HG03575 (cell line): ENCODE measurements at regions not wholly inside any gene's neighbourhood (a gene's known extent, or its start where the extent isn't known, plus 50 kb on each side); places are given as distances from the start of the nearest gene placed in this dataset.
A peak's percentile ranks its signal among the peaks of the same experiment; 100 is the strongest.

Experiments used
- ATAC-seq: cut with Tn5 transposase; IDR thresholded peaks from one replicate; pipeline ENCODE4 v1.9.1; 2021; ENCODE audit not compliant: unreplicated experiment, insufficient number of reproducible peaks, low FRiP score; ENCODE audit errors: extremely low read depth

DNA sequence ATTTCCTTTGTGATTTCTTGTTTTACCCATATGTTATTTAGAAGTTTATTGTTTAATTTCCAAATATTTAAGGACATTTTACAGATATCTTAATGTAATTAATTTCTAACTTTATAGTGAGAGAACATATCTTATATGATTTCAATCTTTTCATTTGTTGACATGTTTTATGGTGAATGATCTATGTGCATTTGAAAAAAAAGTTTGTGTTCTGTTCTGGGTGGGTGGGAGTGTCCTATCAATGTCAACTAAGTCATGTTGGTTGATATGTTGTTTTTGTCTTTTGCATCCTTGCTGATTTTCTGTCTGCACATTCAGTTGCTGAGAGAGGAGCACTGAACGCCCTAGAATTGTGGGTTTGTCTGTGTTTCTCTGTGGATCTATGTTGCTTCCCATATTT, 50.3 kb upstream of the CBFA2T3 start:
- no peak for ATAC-seq

DNA sequence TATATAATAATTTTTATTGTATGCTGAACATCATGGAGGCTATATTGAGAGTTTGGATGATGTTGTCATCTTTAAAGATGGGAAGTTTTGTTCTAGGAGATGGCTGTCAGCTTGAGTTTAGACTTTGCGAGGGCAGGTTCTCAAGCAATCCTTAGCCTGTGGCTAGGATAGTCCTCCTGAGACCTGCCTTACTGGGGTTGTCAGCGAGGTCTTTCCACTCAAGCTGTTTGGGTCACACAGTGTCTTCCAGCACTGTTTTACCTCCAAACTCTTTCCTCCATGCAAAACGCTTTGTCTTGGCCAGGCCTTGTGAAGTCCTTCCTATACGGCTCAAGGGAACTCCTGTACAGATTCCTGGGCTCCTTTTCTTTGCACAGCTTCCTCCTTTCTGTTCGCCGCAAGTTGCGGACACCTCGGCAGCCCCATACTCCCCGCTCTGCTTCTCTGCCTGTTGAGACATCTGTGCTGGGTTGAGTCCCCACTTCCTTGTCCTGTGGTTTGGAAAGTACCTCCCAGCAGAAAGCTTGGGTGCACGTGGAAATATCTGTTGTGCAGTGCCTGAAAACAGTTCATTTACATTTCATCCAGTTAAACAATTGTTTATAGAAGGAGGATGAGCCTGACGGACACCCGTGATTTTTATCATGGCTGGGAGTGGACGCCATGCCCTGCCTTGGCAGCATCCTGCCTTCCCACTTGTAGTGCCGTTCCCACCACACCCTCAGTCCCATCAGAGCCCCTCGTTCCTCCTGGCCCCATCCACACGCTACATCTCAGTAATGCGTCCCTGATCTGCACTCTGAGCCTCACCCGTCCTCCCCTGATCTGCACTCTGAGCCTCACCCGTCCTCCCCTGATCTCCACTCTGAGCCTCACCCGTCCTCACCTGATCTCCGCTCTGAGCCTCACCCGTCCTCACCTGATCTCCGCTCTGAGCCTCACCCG, 55.0 kb upstream of the CBFA2T3 start:
- ATAC-seq = peak; percentile 53

DNA sequence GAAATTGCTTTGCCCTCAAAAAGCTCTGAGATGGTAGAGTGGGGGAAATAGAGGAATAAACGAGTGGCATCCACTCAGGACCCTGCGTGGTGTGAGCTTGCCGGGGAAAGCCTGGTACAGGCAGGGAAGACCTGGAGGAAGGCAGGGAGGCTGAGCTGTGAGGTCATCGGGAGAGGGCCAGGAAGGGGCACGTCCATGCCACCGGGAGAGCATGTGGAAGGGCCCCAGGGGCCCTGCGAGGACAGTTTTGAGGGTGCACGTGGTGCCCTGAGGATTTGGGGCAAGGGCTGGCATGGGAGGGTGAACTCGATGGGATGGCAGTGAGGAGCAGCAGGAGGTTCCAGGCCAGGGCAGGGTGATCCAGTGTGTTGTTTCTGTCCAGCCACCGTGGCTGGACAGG, 56.3 kb upstream of the CBFA2T3 start:
- ATAC-seq = no peak

DNA sequence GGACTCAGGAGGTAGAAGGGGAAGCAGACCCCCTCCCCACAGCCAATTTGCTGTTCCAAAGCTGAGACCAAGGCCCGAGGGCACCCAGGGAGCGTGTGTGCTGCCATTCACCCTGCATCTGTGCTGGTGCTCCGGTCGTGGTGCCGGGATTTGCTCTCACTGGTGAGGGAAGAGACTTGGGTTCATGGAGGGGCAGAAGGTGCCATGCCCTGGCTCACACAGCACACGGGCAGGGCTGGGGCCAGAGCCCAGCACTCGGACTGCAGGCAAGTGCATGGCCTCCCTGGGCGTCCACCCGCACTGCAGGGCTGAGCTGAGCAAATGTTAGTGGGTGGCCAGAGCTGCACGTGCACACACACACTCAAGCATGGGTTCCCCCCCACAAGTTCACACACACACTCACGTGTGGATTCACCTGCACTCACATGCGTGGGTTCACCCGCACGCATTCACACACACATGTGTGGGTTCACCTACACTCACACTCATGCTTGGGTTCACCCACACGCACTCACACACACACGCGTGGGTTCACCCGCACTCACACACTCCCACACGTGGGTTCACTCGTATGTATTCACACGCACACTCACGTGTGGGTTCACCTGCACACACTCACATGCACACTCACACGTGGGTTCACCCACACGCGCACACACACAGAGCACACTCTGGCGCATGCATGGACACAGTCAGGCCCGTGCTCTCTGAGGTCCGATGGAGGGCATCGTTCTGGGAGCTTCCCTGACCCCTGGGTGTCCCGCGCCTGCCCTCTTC, 57.0 kb upstream of the CBFA2T3 start:
- no peak for ATAC-seq

DNA sequence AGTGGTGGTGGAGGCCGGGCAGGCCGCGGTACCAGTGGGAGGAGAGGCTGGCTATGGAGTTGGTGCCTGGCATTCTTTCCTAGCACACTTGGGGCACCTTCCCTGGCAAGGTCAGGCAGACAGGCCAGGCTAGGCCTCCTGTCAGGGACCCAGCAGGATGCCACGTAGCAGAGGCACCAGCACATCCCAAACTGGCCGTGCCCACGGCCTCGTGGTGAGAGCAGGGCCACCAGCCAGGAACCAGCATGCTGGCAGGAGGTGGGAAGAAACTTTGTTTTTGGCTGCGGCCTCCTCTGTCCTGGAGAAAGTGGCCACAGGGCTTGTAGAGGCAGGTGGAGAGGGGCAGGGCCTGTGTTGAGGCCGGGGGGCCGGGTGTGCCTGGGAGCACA, 57.6 kb upstream of the CBFA2T3 start:
- no peak for ATAC-seq

DNA sequence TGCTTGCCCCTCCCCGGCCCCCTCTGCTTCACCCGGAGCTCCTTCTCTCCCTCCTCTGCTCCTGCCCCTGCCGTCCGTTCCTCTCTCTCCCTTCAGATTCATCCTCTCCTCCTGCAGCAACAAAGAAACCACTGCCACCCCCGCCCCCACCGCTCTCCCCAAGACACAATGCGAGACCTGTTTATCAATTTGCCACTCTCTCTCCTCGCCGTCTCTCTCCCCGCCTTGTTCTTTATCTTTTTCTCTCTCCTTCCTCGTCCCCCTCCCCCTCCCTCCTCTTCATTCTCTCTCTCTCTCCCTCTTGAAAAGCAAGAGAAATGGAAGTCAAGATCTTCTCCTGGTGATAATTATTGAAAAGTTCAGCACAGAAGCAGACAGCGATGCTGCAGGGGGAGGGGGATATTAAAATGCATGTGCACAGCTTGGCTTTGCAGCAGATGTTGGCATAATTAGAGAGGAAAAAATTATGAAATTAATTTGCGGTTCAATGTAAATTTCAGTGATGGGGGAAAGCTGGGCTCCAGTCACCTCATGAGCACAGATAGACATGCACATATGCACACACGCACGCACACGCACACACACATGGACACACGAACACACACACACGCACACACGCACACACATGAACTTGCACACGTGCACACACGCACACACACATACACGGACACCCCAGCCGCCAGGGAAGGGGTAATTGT, 58.1 kb upstream of the CBFA2T3 start:
- no peak for ATAC-seq

DNA sequence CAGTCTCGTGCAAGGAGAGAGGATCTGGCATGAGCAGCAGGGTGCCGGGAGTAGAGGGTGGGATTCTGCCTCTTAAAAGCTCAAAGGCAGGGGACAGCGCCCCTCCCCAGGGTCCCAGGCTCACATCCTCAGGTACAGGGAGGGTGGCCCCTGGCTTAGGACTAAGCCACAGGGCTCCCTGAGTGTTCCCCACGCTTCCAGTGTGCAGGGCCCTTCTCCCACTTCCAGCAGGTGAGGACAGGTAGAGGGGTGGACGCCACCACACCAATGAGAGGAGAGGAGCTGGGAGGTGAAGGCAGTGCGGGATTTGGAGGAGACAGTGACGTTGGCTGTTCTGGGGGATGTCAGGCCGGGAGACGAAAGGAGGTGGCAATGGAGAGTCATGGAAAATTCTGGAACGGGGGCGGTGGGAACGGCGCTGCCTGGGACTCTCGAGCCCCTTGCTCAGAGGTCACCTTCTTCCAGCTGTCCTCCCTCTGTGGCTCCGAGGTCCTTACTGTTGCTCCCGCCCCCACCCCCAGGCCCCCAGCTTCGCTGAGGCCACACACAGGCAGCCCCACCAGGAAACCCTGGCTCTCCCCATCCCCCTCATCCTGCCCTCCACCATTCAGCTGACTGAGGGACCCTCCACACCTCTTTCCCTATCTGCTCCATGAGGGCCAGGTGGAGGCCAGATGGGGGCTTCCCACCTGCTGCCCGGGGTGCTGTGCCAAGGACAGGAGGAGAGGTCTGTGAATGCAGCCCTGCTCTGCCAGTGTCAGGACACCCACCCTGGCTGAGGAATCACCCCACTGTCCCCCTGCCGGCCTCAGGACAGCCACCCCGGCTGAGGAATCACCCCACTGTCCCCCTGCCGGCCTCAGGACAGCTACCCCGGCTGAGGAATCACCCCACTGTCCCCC, 57.7 kb upstream of the ACSF3 start:
- ATAC-seq = no peak

DNA sequence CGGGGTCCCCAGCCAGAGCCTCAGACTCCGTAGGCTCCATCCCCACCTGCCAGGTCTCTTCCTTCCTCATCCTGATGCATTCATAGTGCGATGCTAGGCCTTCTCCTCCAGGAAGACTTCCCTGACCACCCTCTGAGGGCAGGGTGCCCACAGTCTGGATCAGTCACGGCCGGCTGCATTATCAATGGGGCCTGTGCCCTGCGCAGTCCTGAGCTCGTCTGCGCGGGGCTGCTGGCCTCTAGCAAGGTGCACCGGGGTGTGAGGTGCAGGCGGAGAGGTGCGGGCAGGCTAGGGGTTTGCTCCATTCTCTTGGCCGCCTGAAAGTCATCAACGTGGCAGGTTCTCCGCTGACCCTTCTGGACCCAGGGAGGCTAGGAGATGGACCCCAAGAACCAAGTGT, 56.9 kb upstream of the ACSF3 start:
- ATAC-seq = no peak

DNA sequence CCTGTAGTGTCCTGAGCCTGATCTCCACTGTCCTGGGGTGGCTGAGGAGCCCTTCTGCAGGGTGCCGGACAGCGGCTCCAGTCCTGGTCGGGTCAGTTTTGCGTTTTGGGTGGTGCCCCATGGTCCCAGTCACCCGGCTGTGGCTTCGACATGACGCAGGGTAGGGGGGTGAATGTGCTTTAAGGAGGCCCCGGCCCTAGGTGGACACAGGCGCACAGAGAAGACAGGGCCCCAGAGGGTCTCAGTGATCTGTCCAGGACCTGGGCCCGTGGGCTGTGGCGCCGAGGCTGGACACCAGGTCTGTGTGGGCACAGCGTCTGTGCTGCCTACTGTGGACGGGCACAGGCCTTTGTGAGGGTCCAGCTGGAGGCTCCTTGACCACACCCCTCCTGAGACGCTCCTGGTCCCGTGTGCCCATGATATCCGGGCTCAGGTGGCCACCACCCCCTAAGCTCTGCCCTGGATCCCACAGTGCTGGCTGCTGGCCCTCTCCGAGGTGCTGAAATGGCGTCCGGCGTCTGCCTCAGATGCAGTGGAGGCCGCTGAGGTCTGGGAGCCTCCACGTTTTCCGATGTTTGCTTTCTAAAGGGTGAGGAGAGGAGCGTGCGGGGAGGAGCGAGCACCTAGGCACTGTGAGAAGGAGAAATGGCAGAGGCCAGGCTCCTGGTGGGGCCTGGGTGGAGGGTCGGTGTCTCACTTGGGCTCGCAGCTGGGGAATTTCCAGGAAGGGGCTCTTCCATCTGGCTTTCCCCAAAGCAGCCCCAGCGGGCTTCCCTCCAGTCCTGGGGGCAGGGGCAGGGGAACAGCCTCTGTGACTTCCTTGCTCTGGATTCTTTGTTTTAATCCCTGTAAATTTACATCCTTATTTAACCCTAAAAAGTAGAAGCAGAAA, 56.1 kb upstream of the ACSF3 start:
- no peak for ATAC-seq

DNA sequence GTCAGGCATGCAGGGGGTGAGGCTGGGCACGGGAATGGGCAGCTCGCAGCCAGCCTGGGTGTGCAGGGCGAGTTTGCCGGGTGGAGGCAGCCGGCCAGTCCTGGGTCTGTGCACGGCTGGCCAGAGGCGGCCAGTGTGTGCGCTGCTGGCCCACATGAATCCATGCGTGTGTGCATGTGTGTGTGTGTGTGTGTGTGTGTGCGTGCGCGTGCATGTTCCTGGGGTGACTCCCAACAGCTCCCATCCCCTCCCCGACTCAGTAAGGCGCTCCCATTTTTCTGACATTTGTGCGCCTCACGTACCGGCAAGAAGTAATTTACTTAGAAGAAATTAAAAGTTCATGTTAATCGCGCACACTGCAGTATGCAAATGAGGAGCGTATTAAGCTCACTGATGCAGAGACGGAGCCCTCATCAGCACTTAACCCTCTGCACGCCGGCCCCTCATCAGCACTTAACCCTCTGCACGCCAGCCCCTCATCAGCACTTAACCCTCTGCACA, 55.4 kb upstream of the ACSF3 start:
- no peak for ATAC-seq

DNA sequence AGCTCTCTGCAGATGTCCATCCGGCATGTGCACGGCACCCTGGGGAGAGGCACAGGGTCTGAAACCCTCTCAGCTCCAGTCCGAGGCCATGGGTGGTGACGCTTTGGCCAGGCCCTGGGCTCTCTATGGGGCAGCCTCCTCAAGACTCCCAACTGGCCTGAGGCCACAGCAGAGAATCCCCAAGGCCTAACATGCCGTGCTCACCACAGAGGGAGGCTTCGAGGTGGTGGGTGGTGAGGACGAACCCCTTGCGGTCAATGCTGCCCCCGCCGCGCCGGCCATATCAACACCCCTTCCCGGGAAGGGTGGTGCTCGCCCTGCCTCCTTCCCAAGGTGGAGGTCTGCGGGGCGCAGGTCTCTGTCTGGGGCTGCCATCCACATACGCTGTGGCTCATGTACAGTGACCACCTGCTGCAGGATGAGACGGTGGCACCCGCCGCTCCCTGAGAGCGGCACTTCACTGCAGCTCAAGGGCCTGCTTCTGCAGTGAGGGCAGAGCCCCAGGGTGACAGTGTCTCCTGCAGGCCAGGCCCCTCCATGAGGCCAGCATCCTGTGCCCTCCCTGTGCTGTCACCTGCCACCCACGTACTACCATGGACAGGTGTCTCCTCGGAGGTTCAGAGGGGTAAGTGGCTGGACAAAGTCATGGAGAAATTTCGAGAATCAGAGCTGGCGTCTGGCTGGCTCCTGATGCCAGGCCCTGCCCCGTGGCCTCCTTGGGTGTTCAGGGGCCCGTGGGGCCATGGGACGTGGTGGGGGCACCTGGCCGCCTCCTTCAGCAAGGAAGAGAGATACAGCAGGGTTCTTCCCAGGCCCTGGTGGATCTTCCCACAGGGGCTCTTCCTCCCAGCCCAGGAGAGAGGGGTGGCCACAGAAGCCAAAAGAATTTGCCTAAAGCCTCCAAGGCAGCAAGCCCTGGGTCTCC, 54.6 kb upstream of the ACSF3 start:
- ATAC-seq = no peak

DNA sequence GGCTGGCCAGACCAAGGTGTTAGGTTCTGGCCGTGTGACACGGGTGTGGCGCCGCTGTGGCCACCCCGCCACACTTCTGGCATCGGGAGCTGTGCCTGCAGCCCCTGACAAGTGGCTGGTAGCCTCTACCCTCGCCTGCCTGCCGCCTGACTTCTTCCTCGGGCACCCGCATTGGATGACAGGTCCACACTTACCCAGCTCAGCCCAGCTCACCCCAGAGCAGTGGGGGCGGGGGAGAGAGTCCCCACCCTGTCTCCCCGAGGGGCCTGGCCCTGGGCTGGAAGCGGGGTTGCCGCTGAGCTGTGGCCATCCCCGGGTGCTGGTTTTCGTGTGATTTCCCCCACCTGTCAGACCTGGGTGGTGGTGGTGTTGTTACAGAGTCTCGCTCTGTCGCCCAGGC, 53.9 kb upstream of the ACSF3 start:
- no peak for ATAC-seq

DNA sequence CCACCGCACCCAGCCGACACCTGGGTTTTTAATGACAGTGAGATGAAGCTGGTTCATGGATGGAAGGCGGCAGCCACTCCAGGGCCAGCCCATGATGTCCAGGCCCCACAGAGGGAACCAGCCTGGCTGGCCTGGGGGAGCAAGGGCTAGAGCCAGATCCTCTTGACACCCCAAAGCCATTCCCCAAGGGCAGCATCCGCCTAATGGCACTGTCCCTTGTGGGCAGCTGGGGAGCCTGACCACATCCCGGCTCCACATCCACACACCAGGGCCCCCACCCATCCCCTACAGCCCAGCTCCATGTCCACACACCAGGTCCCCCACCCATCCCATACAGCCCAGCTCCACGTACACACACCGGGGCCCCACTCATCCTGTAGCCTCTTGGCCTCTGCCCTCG, 53.3 kb upstream of the ACSF3 start:
- no peak for ATAC-seq

DNA sequence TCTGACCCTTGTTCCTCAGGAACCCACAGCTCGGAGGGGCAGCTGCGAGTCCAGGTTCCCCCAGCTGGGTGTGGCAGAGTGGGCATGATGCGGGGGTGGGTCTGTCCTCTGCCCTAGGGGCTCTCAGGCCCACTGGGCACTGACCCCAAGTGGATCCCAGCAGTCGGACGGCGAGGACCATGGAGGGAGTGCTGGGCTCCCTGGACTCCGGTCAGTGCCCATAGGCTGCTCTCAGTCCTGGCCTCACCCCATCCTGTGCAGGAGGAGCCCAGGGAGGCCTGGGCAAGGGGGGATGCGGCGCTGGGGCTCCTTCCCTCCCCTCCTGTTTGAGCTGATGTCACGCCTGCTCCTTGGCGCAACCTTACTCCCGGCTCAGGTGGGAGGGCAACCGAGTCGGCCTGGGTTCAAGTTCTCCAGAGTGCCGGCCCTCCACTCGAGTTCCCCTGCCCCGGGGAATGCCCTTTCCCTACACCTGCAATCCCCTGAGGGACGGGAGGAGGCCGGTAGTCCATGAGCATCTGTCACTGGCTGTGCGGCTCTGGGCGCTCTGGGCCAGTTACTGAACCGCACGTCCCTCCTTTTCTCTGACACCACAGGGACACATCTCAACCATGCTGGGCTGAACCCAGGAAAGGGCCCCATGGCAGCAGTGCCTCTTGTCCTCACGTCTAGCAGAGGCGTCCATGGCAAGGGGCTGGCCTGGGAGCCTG, 52.6 kb upstream of the ACSF3 start:
- no peak for ATAC-seq

DNA sequence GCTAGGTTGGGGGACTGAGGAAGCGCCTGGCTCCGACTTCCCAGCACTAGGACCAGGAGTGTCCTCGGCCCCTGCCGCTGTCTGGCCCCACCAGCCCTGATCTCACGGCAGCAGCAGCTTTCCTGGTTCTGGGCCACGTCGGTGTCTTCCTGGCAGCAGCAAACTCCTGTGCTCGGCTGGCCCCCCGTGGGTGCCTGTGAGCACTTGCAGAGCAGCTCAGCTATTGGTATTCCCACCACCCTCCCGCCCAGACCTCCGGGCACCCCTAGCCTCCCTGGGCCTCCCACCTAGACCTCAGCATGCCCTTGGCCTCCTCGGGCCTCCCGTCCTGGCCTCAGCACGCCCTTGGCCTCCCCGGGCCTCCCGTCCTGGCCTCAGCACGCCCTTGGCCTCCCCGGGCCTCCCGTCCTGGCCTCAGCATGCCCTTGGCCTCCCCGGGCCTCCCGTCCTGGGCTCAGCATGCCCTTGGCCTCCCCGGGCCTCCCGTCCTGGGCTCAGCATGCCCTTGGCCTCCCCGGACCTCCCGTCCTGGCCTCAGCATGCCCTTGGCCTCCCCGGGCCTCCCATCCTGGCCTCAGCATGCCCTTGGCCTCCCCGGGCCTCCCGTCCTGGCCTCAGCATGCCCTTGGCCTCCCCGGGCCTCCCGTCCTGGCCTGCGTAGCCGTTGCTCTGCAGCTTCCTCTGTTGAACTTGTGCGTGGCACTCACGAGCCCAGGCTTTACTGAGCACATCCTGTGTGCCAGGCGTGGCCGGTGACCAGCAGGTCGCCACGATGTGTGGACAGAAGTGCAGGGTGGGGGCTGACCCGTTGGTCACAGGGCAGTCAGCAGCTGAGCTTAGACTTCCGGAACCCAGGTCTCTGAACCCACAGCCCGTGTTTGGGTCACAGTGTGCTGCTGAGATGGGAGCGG, 51.8 kb upstream of the ACSF3 start:
- ATAC-seq = no peak
